ENCODE measurements at regions not wholly inside any gene's neighbourhood (a gene's known extent, or its start where the extent isn't known, plus 50 kb on each side); places are given as distances from the start of the nearest gene placed in this dataset.

DNA sequence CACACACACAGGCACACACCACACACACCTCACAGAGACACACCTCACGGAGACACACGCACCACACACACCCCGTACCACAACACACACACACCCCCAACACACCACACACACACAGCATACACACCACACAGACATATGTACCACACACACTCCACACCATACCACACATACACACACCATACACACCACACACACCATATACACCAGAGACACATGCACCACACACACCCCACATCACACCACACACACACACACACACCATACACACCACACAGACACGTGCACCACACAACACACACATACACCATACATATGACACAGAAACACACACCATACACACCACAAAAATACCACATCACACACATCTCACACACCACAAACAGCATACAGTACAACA lies 850.7 kb downstream of the RNF144A start:
- no TSS peak for BruUV-seq (replicated peaks)
- ChIA-PET RAD21 (ENCODE audit: low non-redundant PET in 1 of 2, low total read pairs in 2 of 2, uncharacterized antibody in 2 of 2, unreplicated experiment in 2 of 2) (no interaction called here), CTCF (no interaction called here), POLR2A (no interaction called here)
- no peak for TF ChIP-seq SP1 (IDR thresholded peaks at IDR 0.05; ENCODE audit: low read depth)
- no peak for TF ChIP-seq TCF7L2 (IDR thresholded peaks at IDR 0.05; ENCODE audit: borderline replicate concordance, extremely low read depth, insufficient read depth, insufficient read length)
- H3K9ac ChIP-seq (ENCODE audit: low read length), result no peak overlapping the region
- no peaks in the 10 kb centered on the region; a peak in 1 of 4 replicates for H3K36me3 ChIP-seq (ENCODE audit: control insufficient read depth in 1 of 2, insufficient read depth in 2 of 2, low read length in 2 of 2)
- intact Hi-C loops (cut with micrococcal nuclease), result no loop called here
- H3K9me2 ChIP-seq (ENCODE audit: insufficient read depth), result no peaks in the 10 kb centered on the region
- no peak overlapping the region for H2AFZ ChIP-seq (ENCODE audit: low read depth, low read length, poor library complexity, severe bottlenecking)
- H3K4me1 ChIP-seq (ENCODE audit: control insufficient read depth in 1 of 2, insufficient read depth in 2 of 2, low read length in 2 of 2), result no peaks in the 10 kb centered on the region
- H3K27me3 ChIP-seq (ENCODE audit: insufficient read depth, low read length), result peaks cover 3% of the 10 kb centered on the region; the same call in 1 of the 2 replicates
- DNase-seq (ENCODE audit: low read depth, low spot score), result no peak
- no peak for ATAC-seq
- no peaks in the 10 kb centered on the region for H3K9me3 ChIP-seq (ENCODE audit: control insufficient read depth in 1 of 2, insufficient read depth in 1 of 2, low read depth in 1 of 2, low read length in 2 of 2)
- no peaks in the 10 kb centered on the region for H3K79me2 ChIP-seq (ENCODE audit: insufficient read depth, low read length)
- no peak overlapping the region for H3K4me3 ChIP-seq (replicated peaks in 1 of 2; ENCODE audit: low read depth in 1 of 2, low read length in 2 of 2)
- H3K4me2 ChIP-seq (ENCODE audit: low read length), result no peak overlapping the region
- no peak overlapping the region for H3K27ac ChIP-seq (ENCODE audit: low read depth, low read length)
- no peaks in the 10 kb centered on the region for H4K20me1 ChIP-seq (ENCODE audit: insufficient read depth)

DNA sequence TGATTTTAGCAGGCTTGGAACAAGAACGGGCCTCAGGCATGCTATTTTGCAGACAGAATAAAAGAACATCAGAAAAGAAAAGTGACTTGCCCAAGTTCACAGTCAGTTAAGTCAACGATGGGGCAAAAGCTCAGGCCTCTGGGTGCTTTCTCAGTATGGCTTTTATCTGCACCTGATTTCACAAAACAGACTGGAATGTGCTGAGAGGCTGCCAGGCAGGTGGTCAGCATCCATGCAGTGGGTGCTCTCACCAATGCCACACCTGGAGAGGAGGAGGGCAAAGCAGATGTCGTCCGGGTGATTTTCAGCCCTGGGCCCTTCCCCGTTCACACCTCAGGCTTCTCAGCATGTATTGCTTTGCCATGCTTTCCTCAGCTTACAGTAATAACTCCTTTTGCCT lies 854.6 kb downstream of the RNF144A start:
- H3K36me3 ChIP-seq (ENCODE audit: control insufficient read depth in 1 of 2, insufficient read depth in 2 of 2, low read length in 2 of 2), result no peaks in the 10 kb centered on the region; a peak in 1 of 4 replicates
- H3K27me3 ChIP-seq (ENCODE audit: insufficient read depth, low read length), result peaks cover 6% of the 10 kb centered on the region; the same call in 1 of the 2 replicates
- RAD21 ChIA-PET (ENCODE audit: low non-redundant PET in 1 of 2, low total read pairs in 2 of 2, uncharacterized antibody in 2 of 2, unreplicated experiment in 2 of 2), result no interaction called here
- H4K20me1 ChIP-seq (ENCODE audit: insufficient read depth), result no peaks in the 10 kb centered on the region
- no peak overlapping the region for H2AFZ ChIP-seq (ENCODE audit: low read depth, low read length, poor library complexity, severe bottlenecking)
- no peak overlapping the region for H3K9ac ChIP-seq (ENCODE audit: low read length)
- DNase-seq (ENCODE audit: low read depth, low spot score), result no peak
- no peak overlapping the region for H3K4me2 ChIP-seq (ENCODE audit: low read length)
- intact Hi-C loops (cut with micrococcal nuclease), result no loop called here
- POLR2A ChIA-PET, result no interaction called here
- H3K9me2 ChIP-seq (ENCODE audit: insufficient read depth), result no peaks in the 10 kb centered on the region
- CTCF ChIA-PET, result no interaction called here
- no peaks in the 10 kb centered on the region for H3K9me3 ChIP-seq (ENCODE audit: control insufficient read depth in 1 of 2, insufficient read depth in 1 of 2, low read depth in 1 of 2, low read length in 2 of 2)
- no peak overlapping the region for H3K27ac ChIP-seq (ENCODE audit: low read depth, low read length)
- TF ChIP-seq EZH2 (IDR thresholded peaks at IDR 0.05) (no peak), RAD21 (IDR thresholded peaks at IDR 0.05; ENCODE audit: low read depth) (no peak), SIN3A (IDR thresholded peaks at IDR 0.05; ENCODE audit: low read depth) (no peak), EGR1 (IDR thresholded peaks at IDR 0.05; ENCODE audit: low read depth) (no peak)
- no TSS peak for BruUV-seq (replicated peaks)
- no peaks in the 10 kb centered on the region; a peak in 1 of 4 replicates for H3K4me1 ChIP-seq (ENCODE audit: control insufficient read depth in 1 of 2, insufficient read depth in 2 of 2, low read length in 2 of 2)
- no peak overlapping the region for H3K4me3 ChIP-seq (replicated peaks in 1 of 2; ENCODE audit: low read depth in 1 of 2, low read length in 2 of 2)
- no peak for ATAC-seq
- no peaks in the 10 kb centered on the region for H3K79me2 ChIP-seq (ENCODE audit: insufficient read depth, low read length)
